HepG2 (cell line): ENCODE measurements at regions not wholly inside any gene's neighbourhood (a gene's known extent, or its start where the extent isn't known, plus 50 kb on each side); places are given as distances from the start of the nearest gene placed in this dataset.

ENCODE experiments used
- ATAC-seq: fragments of 200-7000 bp; cut with Tn5 transposase; 3 replicates; pipeline ENCODE4 v1.9.1; 2020; ENCODE audit warnings: mild to moderate bottlenecking, moderate library complexity
- BruUV-seq: library from RNA; stranded (reverse); fragments of 400-500 nt; replicated peaks from 2 replicates; lab custom pipeline; 2021; lab: Mats Ljungman, UMichigan
- CTCF ChIA-PET: fragments of 300-600 bp; formaldehyde crosslinking; extraction: SDS; loops from one replicate; lab custom pipeline; 2021; ENCODE audit warnings: low total read pairs, inconsistent platforms, low intra/inter-chr PET ratio; lab: Yijun Ruan, JAX
- POLR2A ChIA-PET: fragments of 350-600 bp; sonication (Branson Sonifier 250); formaldehyde crosslinking; loops from one replicate; lab custom pipeline; 2020; ENCODE audit warnings: antibody characterized with exemption, inconsistent platforms; lab: Yijun Ruan, JAX
- DNase-seq: peaks from one replicate; pipeline ENCODE4 v3.0.0-alpha.2; 2015; ENCODE audit warnings: low spot score
- FAIRE-seq: peaks from 3 replicates; lab custom pipeline; 2011; peaks lifted over from hg19 to GRCh38; lab: Jason Lieb, UNC
- H2AFZ ChIP-seq: one replicate; pipeline ENCODE4 v1.6.1; 2011; ENCODE audit warnings: low read length, inconsistent platforms
- H3K27ac ChIP-seq: fragments of 300-600 bp; 3 replicates; pipeline ENCODE4 v1.8.0; 2011; ENCODE audit warnings: mixed run types, mild to moderate bottlenecking, mixed read lengths, low read length, inconsistent platforms; ENCODE audit not compliant: insufficient read depth; ENCODE audit errors: extremely low read length
- H3K27me3 ChIP-seq, 2 experiments: fragments of 200-600 bp in 1 of 2; 2 replicates in 1 of 2; 3 replicates in 1 of 2; pipeline versions ENCODE4 v1.6.0 to v1.8.0; 2011; ENCODE audit warnings: low read length in 2 of 2, mild to moderate bottlenecking in 2 of 2, moderate library complexity in 2 of 2, inconsistent platforms in 1 of 2; ENCODE audit not compliant: insufficient read depth in 2 of 2, control insufficient read depth in 1 of 2
- H3K36me3 ChIP-seq, 2 experiments: fragments of 200-600 bp in 1 of 2; replicated peaks in 1 of 2; 2 replicates in 1 of 2; 3 replicates in 1 of 2; pipeline versions ENCODE4 v1.5.1 to v1.8.0; 2011; ENCODE audit warnings: low read length in 2 of 2, inconsistent platforms in 1 of 2; ENCODE audit not compliant: insufficient read depth in 2 of 2, control insufficient read depth in 1 of 2
- H3K4me1 ChIP-seq: 2 replicates; pipeline ENCODE4 v1.5.1; 2012; ENCODE audit warnings: low read length, inconsistent platforms; ENCODE audit not compliant: insufficient read depth
- H3K4me2 ChIP-seq: 2 replicates; pipeline ENCODE4 v1.6.0; 2011; ENCODE audit warnings: low read depth, low read length, inconsistent platforms
- H3K4me3 ChIP-seq, 3 experiments: fragments of 200-600 bp in 1 of 3; sonication (generic), shearing (Covaris generic) in 1 of 3; replicated peaks in 1 of 3; 2 replicates each; pipeline ENCODE4 v1.5.1; 2011 to 2016; ENCODE audit warnings: low read length in 3 of 3, inconsistent platforms in 2 of 3, low read depth in 2 of 3, mild to moderate bottlenecking in 2 of 3, control low read depth in 1 of 3, mixed read lengths in 1 of 3; ENCODE audit not compliant: insufficient read depth in 1 of 3
- H3K79me2 ChIP-seq: one replicate; pipeline ENCODE4 v1.6.1; 2011; ENCODE audit warnings: low read length, inconsistent platforms; ENCODE audit not compliant: insufficient read depth
- H3K9ac ChIP-seq: 2 replicates; pipeline ENCODE4 v1.6.0; 2011; ENCODE audit warnings: mild to moderate bottlenecking, low read depth, low read length, inconsistent platforms; ENCODE audit not compliant: insufficient read depth
- H3K9me3 ChIP-seq: 2 replicates; pipeline ENCODE4 v1.5.1; 2012; ENCODE audit warnings: mild to moderate bottlenecking, low read length
- H4K20me1 ChIP-seq: 2 replicates; pipeline ENCODE4 v1.6.0; 2011; ENCODE audit warnings: inconsistent platforms, mild to moderate bottlenecking, low read length, moderate library complexity; ENCODE audit not compliant: insufficient read depth
- CHD2 ChIP-seq: IDR thresholded peaks from 2 replicates; pipeline ENCODE4 v1.6.1; 2011; ENCODE audit warnings: low read depth, low read length, improper control_type of control experiment
- ELF4 ChIP-seq: sonication (generic); formaldehyde crosslinking; IDR thresholded peaks from 2 replicates; pipeline ENCODE4 v1.5.0; 2020; ENCODE audit warnings: missing genetic modification reagents, mild to moderate bottlenecking, moderate library complexity, borderline replicate concordance
- MXD1 ChIP-seq: sonication (generic); formaldehyde crosslinking; IDR thresholded peaks from 2 replicates; pipeline ENCODE4 v1.4.0; 2020; ENCODE audit warnings: mild to moderate bottlenecking, missing genetic modification reagents
- RBM22 ChIP-seq: fragments of 200-400 bp; formaldehyde crosslinking; optimal IDR thresholded peaks from 2 replicates; pipeline ENCODE3; 2017; ENCODE audit warnings: mild to moderate bottlenecking, low read length, moderate library complexity
- REL ChIP-seq: sonication (generic); formaldehyde crosslinking; conservative IDR thresholded peaks from 2 replicates; pipeline ENCODE4 v1.8.0; 2022; ENCODE audit warnings: mild to moderate bottlenecking, missing genetic modification reagents, moderate library complexity
- SALL1 ChIP-seq: sonication (generic); formaldehyde crosslinking; IDR thresholded peaks from 2 replicates; pipeline ENCODE4 v1.8.0; 2022; ENCODE audit warnings: mild to moderate bottlenecking, missing genetic modification reagents
- TBX3 ChIP-seq: fragments of 450-650 bp; IDR thresholded peaks from 2 replicates; pipeline ENCODE4 v1.6.1; 2017; ENCODE audit warnings: antibody characterized with exemption, mild to moderate bottlenecking, inconsistent platforms, borderline replicate concordance
- ZBTB40 ChIP-seq, 2 experiments: fragments of 450-650 bp in 1 of 2; sonication (generic) in 1 of 2; formaldehyde crosslinking in 1 of 2; IDR thresholded peaks; 2 replicates each; pipeline versions ENCODE4 v1.6.1 to v1.8.0; 2016 to 2022; ENCODE audit warnings: antibody characterized with exemption in 1 of 2, mild to moderate bottlenecking in 1 of 2, missing genetic modification reagents in 1 of 2
- ZSCAN5A ChIP-seq: sonication (generic); formaldehyde crosslinking; IDR thresholded peaks from 2 replicates; pipeline ENCODE4 v1.8.0; 2022; ENCODE audit warnings: mild to moderate bottlenecking, missing genetic modification reagents, borderline replicate concordance
- WGBS: methylation state at CpG from one replicate; pipeline ENCODE4 v1.1.6; 2017; ENCODE audit warnings: low lambda C conversion rate; 5-methylcytosine and 5-hydroxymethylcytosine counted together
- in situ Hi-C: cut with HindIII; loops from 2 replicates; pipeline ENCODE4 v1.10.0; 2017; ENCODE audit warnings: low pct_unique_long_range_greater_than_20kb; ENCODE audit not compliant: extremely low pct_ligation_motif_present
- intact Hi-C: fragments of 100-400 bp; cut with micrococcal nuclease; formaldehyde crosslinking; loops from one replicate; pipeline ENCODE4 v1.10.0; 2022; ENCODE audit not compliant: unreplicated experiment

GRCh38 chr10:124205432-124205831 lies 112.0 kb upstream of the CHST15 start:
- DNase-seq (no peak), ATAC-seq (no peak), FAIRE-seq (no peak)
- ChIA-PET CTCF (no interaction called here), POLR2A (no interaction called here)
- Histone ChIP-seq H3K27ac (no peak overlapping the region), H3K9me3 (peaks cover 10% of the 10 kb centered on the region; the same call in 1 of the 2 replicates), H3K27me3 (peaks cover 0 to 25% of the 10 kb centered on the region in 2 experiments; a peak in 2 of 5 replicates), H3K4me1 (no peaks in the 10 kb centered on the region), H4K20me1 (no peaks in the 10 kb centered on the region), H2AFZ (no peak overlapping the region), H3K4me3 (no peak overlapping the region), H3K4me2 (no peak overlapping the region), H3K9ac (no peak overlapping the region), H3K79me2 (no peaks in the 10 kb centered on the region), H3K36me3 (no peaks in the 10 kb centered on the region)
- no TSS peak for BruUV-seq
- intact Hi-C loops = no loop called here
- no peak for TF ChIP-seq CHD2
- no peak for TF ChIP-seq ZBTB40 (IDR thresholded peaks at IDR 0.05)
- TF ChIP-seq ZBTB40 (CRISPR knock-in tag; IDR thresholded peaks at IDR 0.05) = no peak
- TF ChIP-seq MXD1 (CRISPR knock-in tag) = no peak
- TF ChIP-seq REL (CRISPR knock-in tag) = no peak
- no peak for TF ChIP-seq ZSCAN5A (CRISPR knock-in tag)
- no peak for TF ChIP-seq TBX3
- TF ChIP-seq SALL1 = no peak
- no peak for TF ChIP-seq RBM22
- no peak for TF ChIP-seq ELF4 (CRISPR knock-in tag)
- in situ Hi-C loops = no loop called here
- WGBS = 0% methylated on average over 1 of the region's 1 CpG
